Vagina (tissue), 2 donors: ENCODE measurements at regions not wholly inside any gene's neighbourhood (a gene's known extent, or its start where the extent isn't known, plus 50 kb on each side); places are given as distances from the start of the nearest gene placed in this dataset.

Experiments used
- DNase-seq, 2 donors: peaks; one replicate each; pipeline ENCODE4 v3.0.0-alpha.2; 2017; ENCODE audit errors: extremely low spot score in 2 of 2
- H3K27ac ChIP-seq: fragments of 200-600 bp; sonication (generic); one replicate; pipeline ENCODE4 v1.5.1; 2019
- H3K27me3 ChIP-seq: fragments of 200-600 bp; sonication (generic); one replicate; pipeline ENCODE4 v1.5.1; 2019
- H3K36me3 ChIP-seq, 2 donors: fragments of 200-600 bp; sonication (generic); one replicate each; pipeline ENCODE4 v1.5.1; 2017 to 2019
- H3K4me1 ChIP-seq: fragments of 200-600 bp; sonication (generic); one replicate; pipeline ENCODE4 v1.5.1; 2019
- H3K4me3 ChIP-seq, 2 donors: fragments of 200-600 bp; sonication (generic); 1 replicate in 1 of 2; 2 replicates in 1 of 2; pipeline ENCODE4 v1.5.1; 2016 to 2019
- H3K9me3 ChIP-seq: fragments of 200-600 bp; sonication (generic); one replicate; pipeline ENCODE4 v1.5.1; 2019
- POLR2A ChIP-seq, 2 donors: fragments of 450-650 bp; IDR thresholded peaks; one replicate each; pipeline ENCODE4 v1.6.1; 2017; ENCODE audit warnings: antibody characterized with exemption in 2 of 2, mild to moderate bottlenecking in 2 of 2, moderate library complexity in 2 of 2
- POLR2AphosphoS5 ChIP-seq, 2 donors: sonication (generic); formaldehyde crosslinking; IDR thresholded peaks; one replicate each; pipeline ENCODE4 v1.9.0; 2017; ENCODE audit warnings: antibody characterized with exemption in 2 of 2, mild to moderate bottlenecking in 2 of 2, low read depth in 1 of 2; ENCODE audit not compliant: insufficient read depth in 1 of 2
- intact Hi-C: fragments of 100-400 bp; cut with DNase I; formaldehyde crosslinking; loops from one replicate; pipeline ENCODE4 v1.15.1; 2023
- TF ChIP-seq, protein P1 (sequence below), 3 experiments: fragments of 450-650 bp in 2 of 3; fragments of 200-600 bp in 1 of 3; sonication (generic) in 1 of 3; IDR thresholded peaks; one replicate each; pipeline ENCODE4 v1.5.1; 2017 to 2019; ENCODE audit warnings: antibody characterized with exemption in 3 of 3, mild to moderate bottlenecking in 2 of 3, moderate library complexity in 2 of 3

GRCh38 chr1:222278501-222278900 lies 269.4 kb downstream of the HHIPL2 start:
- H3K4me3 ChIP-seq = no peak overlapping the region
- no peaks in the 10 kb centered on the region for H3K4me1 ChIP-seq
- H3K27me3 ChIP-seq = no peaks in the 10 kb centered on the region
- no peak for DNase-seq
- H3K9me3 ChIP-seq = no peaks in the 10 kb centered on the region
- H3K27ac ChIP-seq = no peak overlapping the region
- no peaks in the 10 kb centered on the region for H3K36me3 ChIP-seq
- TF ChIP-seq, protein P1, sequence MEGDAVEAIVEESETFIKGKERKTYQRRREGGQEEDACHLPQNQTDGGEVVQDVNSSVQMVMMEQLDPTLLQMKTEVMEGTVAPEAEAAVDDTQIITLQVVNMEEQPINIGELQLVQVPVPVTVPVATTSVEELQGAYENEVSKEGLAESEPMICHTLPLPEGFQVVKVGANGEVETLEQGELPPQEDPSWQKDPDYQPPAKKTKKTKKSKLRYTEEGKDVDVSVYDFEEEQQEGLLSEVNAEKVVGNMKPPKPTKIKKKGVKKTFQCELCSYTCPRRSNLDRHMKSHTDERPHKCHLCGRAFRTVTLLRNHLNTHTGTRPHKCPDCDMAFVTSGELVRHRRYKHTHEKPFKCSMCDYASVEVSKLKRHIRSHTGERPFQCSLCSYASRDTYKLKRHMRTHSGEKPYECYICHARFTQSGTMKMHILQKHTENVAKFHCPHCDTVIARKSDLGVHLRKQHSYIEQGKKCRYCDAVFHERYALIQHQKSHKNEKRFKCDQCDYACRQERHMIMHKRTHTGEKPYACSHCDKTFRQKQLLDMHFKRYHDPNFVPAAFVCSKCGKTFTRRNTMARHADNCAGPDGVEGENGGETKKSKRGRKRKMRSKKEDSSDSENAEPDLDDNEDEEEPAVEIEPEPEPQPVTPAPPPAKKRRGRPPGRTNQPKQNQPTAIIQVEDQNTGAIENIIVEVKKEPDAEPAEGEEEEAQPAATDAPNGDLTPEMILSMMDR (IDR thresholded peaks at IDR 0.05) = no peak
- TF ChIP-seq POLR2A (IDR thresholded peaks at IDR 0.05) (no peak), POLR2AphosphoS5 (IDR thresholded peaks at IDR 0.05; ENCODE audit: insufficient read depth in 1 of 2, low read depth in 1 of 2) (no peak)
- intact Hi-C loops = no loop called here

- no peak for DNase-seq
- H3K4me1 ChIP-seq = no peaks in the 10 kb centered on the region
- no peak overlapping the region for H3K27ac ChIP-seq
- H3K36me3 ChIP-seq = no peaks in the 10 kb centered on the region
- TF ChIP-seq, protein P1 (IDR thresholded peaks at IDR 0.05) = no peak
- TF ChIP-seq POLR2AphosphoS5 (IDR thresholded peaks at IDR 0.05; ENCODE audit: insufficient read depth in 1 of 2, low read depth in 1 of 2) (no peak), POLR2A (IDR thresholded peaks at IDR 0.05) (no peak)
- H3K4me3 ChIP-seq = no peak overlapping the region
- intact Hi-C loops = no loop called here
- no peaks in the 10 kb centered on the region for H3K9me3 ChIP-seq
- H3K27me3 ChIP-seq = no peaks in the 10 kb centered on the region
Observed at GRCh38 chr1:222275729-222276465, 272.0 kb downstream of the HHIPL2 start.

DNA sequence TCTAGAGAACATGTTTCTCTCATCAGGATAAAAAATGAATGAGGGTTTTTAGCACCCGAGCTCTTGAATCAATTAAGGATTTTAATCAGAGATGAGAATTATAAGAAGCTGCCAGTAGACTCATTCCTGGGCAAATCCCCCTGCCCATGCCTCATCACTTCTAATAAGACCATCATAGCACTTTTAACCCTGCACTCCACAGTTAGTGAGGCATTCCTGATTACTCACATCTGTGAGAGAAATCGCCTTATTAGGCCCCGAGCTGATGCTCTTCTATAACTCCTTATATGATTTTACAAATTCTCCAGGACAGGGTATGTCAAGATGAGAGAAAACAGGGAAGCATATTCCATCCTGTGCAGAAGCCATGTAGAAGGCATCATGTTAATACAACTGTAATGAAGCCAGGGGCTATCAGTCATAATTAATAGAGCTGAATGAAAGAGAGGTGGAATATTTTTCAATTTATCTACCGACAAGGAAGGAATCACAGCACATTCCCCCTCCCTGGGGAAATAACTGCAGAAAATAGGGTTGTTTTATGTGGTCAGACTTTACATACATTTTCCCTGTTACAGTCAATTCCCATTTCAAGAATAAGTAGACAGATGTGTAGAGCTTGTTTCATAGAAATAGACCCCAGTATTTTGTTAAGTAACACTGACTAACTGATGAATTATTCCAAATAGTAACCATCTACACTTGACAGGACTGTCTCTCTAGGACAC lies 272.7 kb downstream of the HHIPL2 start:
- TF ChIP-seq, protein P1 (IDR thresholded peaks at IDR 0.05) = no peak
- TF ChIP-seq POLR2AphosphoS5 (IDR thresholded peaks at IDR 0.05; ENCODE audit: insufficient read depth in 1 of 2, low read depth in 1 of 2) = no peak
- no peak for TF ChIP-seq POLR2A (IDR thresholded peaks at IDR 0.05)
- intact Hi-C loops = no loop called here
- Histone ChIP-seq H3K9me3 (no peaks in the 10 kb centered on the region), H3K4me1 (no peaks in the 10 kb centered on the region), H3K27me3 (no peaks in the 10 kb centered on the region), H3K27ac (no peak overlapping the region), H3K36me3 (no peaks in the 10 kb centered on the region), H3K4me3 (no peak overlapping the region)
- no peak for DNase-seq

DNA sequence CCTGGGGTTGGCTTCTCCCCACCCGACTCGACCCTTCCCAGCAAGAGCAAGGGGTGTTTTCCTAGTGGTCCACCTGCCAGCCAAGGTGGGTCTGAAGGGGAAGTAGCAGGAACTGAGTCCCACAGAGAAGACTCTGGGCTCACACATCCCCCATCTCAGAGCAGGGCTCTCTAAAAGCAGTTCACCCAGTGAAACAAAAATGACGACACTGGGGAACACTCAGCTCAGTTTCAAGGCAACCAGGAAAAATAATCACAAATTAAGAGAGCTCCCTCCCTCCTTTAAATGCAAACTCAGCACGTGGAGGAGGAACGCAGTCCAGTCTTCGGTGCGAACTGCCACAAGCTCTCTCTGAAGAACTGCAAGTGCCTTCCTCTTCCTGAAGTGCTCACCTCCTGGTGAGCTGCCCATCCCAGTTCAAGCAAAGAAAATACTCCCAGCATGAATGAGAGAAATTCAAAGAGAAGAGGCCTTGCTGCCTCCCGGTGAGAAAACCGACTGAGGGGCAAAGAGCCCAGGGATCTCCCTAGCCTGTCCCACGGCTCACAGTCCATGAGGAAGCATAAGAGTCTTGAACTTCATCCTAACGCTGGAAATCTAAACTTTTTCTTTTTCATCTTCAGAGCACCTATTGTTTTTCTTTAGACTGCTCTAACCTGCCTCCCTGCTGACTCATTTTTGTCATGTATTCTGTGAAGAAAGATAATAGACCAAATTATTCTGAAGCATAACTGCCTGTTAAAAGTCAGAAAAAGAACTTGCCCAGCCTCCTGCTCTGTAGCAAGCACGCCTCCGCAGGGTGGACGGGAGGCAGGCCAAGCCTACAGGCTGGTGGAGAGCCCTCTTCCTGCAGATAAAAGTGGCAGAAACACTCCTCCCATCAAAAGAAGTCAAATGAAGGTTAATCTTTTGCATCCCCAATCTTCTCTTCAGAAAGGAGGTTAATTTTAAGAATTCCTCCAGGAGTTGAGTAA lies 281.4 kb downstream of the HHIPL2 start:
- no peaks in the 10 kb centered on the region for H3K27me3 ChIP-seq
- no peak for DNase-seq
- H3K27ac ChIP-seq = no peak overlapping the region
- no peaks in the 10 kb centered on the region for H3K9me3 ChIP-seq
- peaks cover 6% of the 10 kb centered on the region for H3K4me1 ChIP-seq
- TF ChIP-seq POLR2AphosphoS5 (IDR thresholded peaks at IDR 0.05; ENCODE audit: insufficient read depth in 1 of 2, low read depth in 1 of 2) (no peak), POLR2A (IDR thresholded peaks at IDR 0.05) (no peak)
- TF ChIP-seq, protein P1 (IDR thresholded peaks at IDR 0.05) = no peak
- no peak overlapping the region for H3K4me3 ChIP-seq
- intact Hi-C loops = no loop called here
- no peaks in the 10 kb centered on the region for H3K36me3 ChIP-seq
